Mucosa of stomach (tissue), 1 donor: ENCODE measurements at regions not wholly inside any gene's neighbourhood (a gene's known extent, or its start where the extent isn't known, plus 50 kb on each side); places are given as distances from the start of the nearest gene placed in this dataset.

Experiments
- H3K27me3 ChIP-seq: one replicate; pipeline ENCODE4 v1.7.0; 2013; ENCODE audit warnings: mild to moderate bottlenecking, low read length; ENCODE audit not compliant: control insufficient read depth, insufficient read depth
- H3K36me3 ChIP-seq: one replicate; pipeline ENCODE4 v1.7.0; 2013; ENCODE audit warnings: low read length; ENCODE audit not compliant: control insufficient read depth, insufficient read depth
- H3K4me1 ChIP-seq: one replicate; pipeline ENCODE4 v1.7.0; 2013; ENCODE audit warnings: mild to moderate bottlenecking, low read length; ENCODE audit not compliant: control insufficient read depth, insufficient read depth
- H3K4me3 ChIP-seq: one replicate; pipeline ENCODE4 v1.7.0; 2013; ENCODE audit warnings: low read length
- H3K9ac ChIP-seq: one replicate; pipeline ENCODE4 v1.7.0; 2013; ENCODE audit warnings: mild to moderate bottlenecking, low read length, moderate library complexity
- H3K9me3 ChIP-seq: one replicate; pipeline ENCODE4 v1.7.0; 2013; ENCODE audit warnings: mild to moderate bottlenecking, low read length, moderate library complexity; ENCODE audit not compliant: control insufficient read depth
- donor health status: Pancreatic carcinoma.

- no peaks in the 10 kb centered on the region for H3K27me3 ChIP-seq
- no peak overlapping the region for H3K9ac ChIP-seq
- H3K4me3 ChIP-seq: no peak overlapping the region
- H3K4me1 ChIP-seq: no peaks in the 10 kb centered on the region
- H3K9me3 ChIP-seq: no peaks in the 10 kb centered on the region
- H3K36me3 ChIP-seq: no peaks in the 10 kb centered on the region
Measured at GRCh38 chr6:14361297-14361696, 243.7 kb downstream of the CD83 start.

GRCh38 chr6:14361956-14362587 lies 244.5 kb downstream of the CD83 start:
- Histone ChIP-seq H3K36me3 (no peaks in the 10 kb centered on the region), H3K4me1 (no peaks in the 10 kb centered on the region), H3K27me3 (no peaks in the 10 kb centered on the region), H3K9ac (no peak overlapping the region), H3K4me3 (no peak overlapping the region), H3K9me3 (no peaks in the 10 kb centered on the region)

GRCh38 chr6:14364370-14364769 lies 246.8 kb downstream of the CD83 start:
- no peaks in the 10 kb centered on the region for H3K4me1 ChIP-seq
- H3K27me3 ChIP-seq: no peaks in the 10 kb centered on the region
- no peak overlapping the region for H3K4me3 ChIP-seq
- H3K9me3 ChIP-seq: no peaks in the 10 kb centered on the region
- H3K9ac ChIP-seq: no peak overlapping the region
- H3K36me3 ChIP-seq: no peaks in the 10 kb centered on the region

GRCh38 chr6:14365393-14365792 lies 247.8 kb downstream of the CD83 start:
- Histone ChIP-seq H3K9me3 (no peaks in the 10 kb centered on the region), H3K36me3 (no peaks in the 10 kb centered on the region), H3K27me3 (no peaks in the 10 kb centered on the region), H3K4me3 (no peak overlapping the region), H3K9ac (no peak overlapping the region), H3K4me1 (no peaks in the 10 kb centered on the region)

GRCh38 chr6:14366315-14366714 lies 248.7 kb downstream of the CD83 start:
- H3K4me1 ChIP-seq: no peaks in the 10 kb centered on the region

GRCh38 chr6:14366872-14367271 lies 249.3 kb downstream of the CD83 start:
- H3K9me3 ChIP-seq: no peaks in the 10 kb centered on the region
- H3K36me3 ChIP-seq: no peaks in the 10 kb centered on the region
- H3K4me3 ChIP-seq: no peak overlapping the region
- H3K4me1 ChIP-seq: no peaks in the 10 kb centered on the region
- no peaks in the 10 kb centered on the region for H3K27me3 ChIP-seq
- no peak overlapping the region for H3K9ac ChIP-seq

More at GRCh38 chr6:14366315-14366714, 248.7 kb downstream of the CD83 start:
- Histone ChIP-seq H3K9ac (no peak overlapping the region), H3K27me3 (no peaks in the 10 kb centered on the region), H3K9me3 (no peaks in the 10 kb centered on the region), H3K36me3 (no peaks in the 10 kb centered on the region), H3K4me3 (no peak overlapping the region)

- no peaks in the 10 kb centered on the region for H3K4me1 ChIP-seq
- no peaks in the 10 kb centered on the region for H3K27me3 ChIP-seq
- no peak overlapping the region for H3K4me3 ChIP-seq
- no peak overlapping the region for H3K9ac ChIP-seq
- no peaks in the 10 kb centered on the region for H3K36me3 ChIP-seq
- H3K9me3 ChIP-seq: no peaks in the 10 kb centered on the region
Measured at GRCh38 chr6:14367296-14367695, 249.7 kb downstream of the CD83 start.

- Histone ChIP-seq H3K9me3 (no peaks in the 10 kb centered on the region), H3K4me1 (peaks cover 5% of the 10 kb centered on the region), H3K27me3 (no peaks in the 10 kb centered on the region), H3K4me3 (no peak overlapping the region), H3K9ac (no peak overlapping the region), H3K36me3 (no peaks in the 10 kb centered on the region)
Measured at GRCh38 chr6:14369717-14370116, 252.1 kb downstream of the CD83 start.

GRCh38 chr6:14371530-14371929 lies 254.0 kb downstream of the CD83 start:
- H3K9me3 ChIP-seq: no peaks in the 10 kb centered on the region

GRCh38 chr6:14372734-14373489 lies 255.3 kb downstream of the CD83 start:
- Histone ChIP-seq H3K27me3 (no peaks in the 10 kb centered on the region), H3K9me3 (no peaks in the 10 kb centered on the region), H3K4me1 (peaks cover 5% of the 10 kb centered on the region), H3K36me3 (no peaks in the 10 kb centered on the region), H3K4me3 (no peak overlapping the region), H3K9ac (no peak overlapping the region)

More at GRCh38 chr6:14371530-14371929, 254.0 kb downstream of the CD83 start:
- Histone ChIP-seq H3K4me3 (no peak overlapping the region), H3K36me3 (no peaks in the 10 kb centered on the region), H3K9ac (no peak overlapping the region), H3K27me3 (no peaks in the 10 kb centered on the region), H3K4me1 (peaks cover 5% of the 10 kb centered on the region)

GRCh38 chr6:14373648-14374437 lies 256.3 kb downstream of the CD83 start:
- no peaks in the 10 kb centered on the region for H3K9me3 ChIP-seq
- no peaks in the 10 kb centered on the region for H3K27me3 ChIP-seq
- peaks cover 5% of the 10 kb centered on the region for H3K4me1 ChIP-seq
- H3K4me3 ChIP-seq: no peak overlapping the region
- no peaks in the 10 kb centered on the region for H3K36me3 ChIP-seq
- no peak overlapping the region for H3K9ac ChIP-seq

GRCh38 chr6:14375930-14376329 lies 258.4 kb downstream of the CD83 start:
- Histone ChIP-seq H3K4me3 (no peak overlapping the region), H3K9me3 (no peaks in the 10 kb centered on the region), H3K27me3 (no peaks in the 10 kb centered on the region), H3K36me3 (no peaks in the 10 kb centered on the region), H3K9ac (no peak overlapping the region), H3K4me1 (peaks cover 5% of the 10 kb centered on the region)
